ENCODE measurements at regions not wholly inside any gene's neighbourhood (a gene's known extent, or its start where the extent isn't known, plus 50 kb on each side); places are given as distances from the start of the nearest gene placed in this dataset.

GRCh38 chr7:34463830-34464229 is 194.2 kb upstream of the NPSR1 start:
- Mint-ChIP-seq H3K27ac (no peak overlapping the region), H3K27me3 (ENCODE audit: low read depth) (no peaks in the 10 kb centered on the region), H3K4me3 (no peak overlapping the region), H3K9me3 (peaks cover 50% of the 10 kb centered on the region), H3K36me3 (no peaks in the 10 kb centered on the region), H3K4me1 (no peaks in the 10 kb centered on the region)
- no peak for DNase-seq (ENCODE audit: low spot score in 2 of 2, unreplicated experiment in 2 of 2)
- no peak for TF ChIP-seq CTCF (IDR thresholded peaks at IDR 0.05; ENCODE audit: unreplicated experiment)

GRCh38 chr7:34471844-34472243 is 186.2 kb upstream of the NPSR1 start:
- H3K27ac Mint-ChIP-seq = no peak overlapping the region
- no peak for DNase-seq (ENCODE audit: low spot score in 2 of 2, unreplicated experiment in 2 of 2)
- no peaks in the 10 kb centered on the region for H3K4me1 Mint-ChIP-seq
- H3K9me3 Mint-ChIP-seq = peaks cover 33% of the 10 kb centered on the region
- no peak overlapping the region for H3K4me3 Mint-ChIP-seq
- no peaks in the 10 kb centered on the region for H3K27me3 Mint-ChIP-seq (ENCODE audit: low read depth)
- TF ChIP-seq CTCF (IDR thresholded peaks at IDR 0.05; ENCODE audit: unreplicated experiment) = no peak
- H3K36me3 Mint-ChIP-seq = peaks cover 2% of the 10 kb centered on the region

GRCh38 chr7:34486371-34486770 is 171.6 kb upstream of the NPSR1 start:
- Mint-ChIP-seq H3K27me3 (ENCODE audit: low read depth) (no peaks in the 10 kb centered on the region), H3K4me1 (no peaks in the 10 kb centered on the region), H3K36me3 (no peaks in the 10 kb centered on the region), H3K9me3 (peaks cover 8% of the 10 kb centered on the region), H3K27ac (no peak overlapping the region), H3K4me3 (no peak overlapping the region)
- DNase-seq (ENCODE audit: low spot score in 2 of 2, unreplicated experiment in 2 of 2) = no peak
- TF ChIP-seq CTCF (IDR thresholded peaks at IDR 0.05; ENCODE audit: unreplicated experiment) = no peak

- H3K27me3 Mint-ChIP-seq (ENCODE audit: low read depth) = no peaks in the 10 kb centered on the region
- H3K36me3 Mint-ChIP-seq = no peaks in the 10 kb centered on the region
Observed at GRCh38 chr7:34487391-34488115, 170.5 kb upstream of the NPSR1 start.

GRCh38 chr7:34488766-34489165 is 169.3 kb upstream of the NPSR1 start:
- H3K27ac Mint-ChIP-seq = no peak overlapping the region
- TF ChIP-seq CTCF (IDR thresholded peaks at IDR 0.05; ENCODE audit: unreplicated experiment) = no peak
- no peaks in the 10 kb centered on the region for H3K27me3 Mint-ChIP-seq (ENCODE audit: low read depth)
- H3K9me3 Mint-ChIP-seq = peaks cover 5% of the 10 kb centered on the region
- no peaks in the 10 kb centered on the region for H3K4me1 Mint-ChIP-seq
- no peak for DNase-seq (ENCODE audit: low spot score in 2 of 2, unreplicated experiment in 2 of 2)
- H3K36me3 Mint-ChIP-seq = no peaks in the 10 kb centered on the region
- H3K4me3 Mint-ChIP-seq = no peak overlapping the region

More at GRCh38 chr7:34487391-34488115, 170.5 kb upstream of the NPSR1 start:
- no peak for DNase-seq (ENCODE audit: low spot score in 2 of 2, unreplicated experiment in 2 of 2)
- no peak for TF ChIP-seq CTCF (IDR thresholded peaks at IDR 0.05; ENCODE audit: unreplicated experiment)
- peaks cover 8% of the 10 kb centered on the region for H3K9me3 Mint-ChIP-seq
- no peaks in the 10 kb centered on the region for H3K4me1 Mint-ChIP-seq
- no peak overlapping the region for H3K4me3 Mint-ChIP-seq
- no peak overlapping the region for H3K27ac Mint-ChIP-seq

All from mesothelial cell of epicardium (in vitro differentiated cells).